NCI-H1092 (cell line): ENCODE measurements at regions not wholly inside any gene's neighbourhood (a gene's known extent, or its start where the extent isn't known, plus 50 kb on each side); places are given as distances from the start of the nearest gene placed in this dataset.

Experiments used
- DNase-seq: peaks from one replicate; lab custom pipeline; 2025; lab: John Stamatoyannopoulos, UW

DNA sequence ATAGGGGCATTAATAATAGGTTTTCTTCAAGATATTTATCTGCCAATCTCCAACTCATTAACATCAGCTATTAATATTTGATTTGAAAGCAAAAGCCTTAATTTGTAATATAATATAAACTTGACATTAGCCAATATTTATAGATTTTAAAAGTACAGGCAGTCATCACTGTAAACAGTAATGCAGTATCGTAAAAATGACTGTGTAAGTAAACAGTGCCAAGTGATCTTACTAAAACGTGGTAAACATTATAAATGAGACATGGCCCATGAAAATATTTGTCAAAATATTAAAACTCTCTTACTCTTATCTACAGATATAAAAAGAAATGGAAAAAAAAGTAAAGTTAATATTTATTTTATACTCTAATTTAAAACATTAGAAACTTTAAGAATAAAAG lies 101.6 kb upstream of the EPHA6 start:
- no peak for DNase-seq

DNA sequence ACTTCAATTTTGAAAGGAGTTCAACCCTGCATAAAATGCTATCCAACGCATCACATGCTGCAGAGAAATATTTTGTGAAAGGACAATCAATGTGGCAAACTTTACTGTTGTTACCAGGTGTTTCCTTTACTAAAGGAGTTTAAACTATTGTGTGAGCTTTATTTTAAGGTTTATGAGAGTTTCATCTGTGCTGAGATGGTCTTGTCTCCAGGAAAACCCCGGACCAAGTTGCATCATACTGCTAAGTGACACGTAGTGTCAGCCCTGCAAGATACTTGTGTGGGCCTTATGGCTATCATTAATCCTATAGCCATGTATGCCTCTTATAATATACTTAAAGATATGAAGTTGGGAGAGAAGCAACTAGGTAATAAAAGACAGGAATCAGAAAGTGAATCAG lies 94.5 kb upstream of the EPHA6 start:
- no peak for DNase-seq

DNA sequence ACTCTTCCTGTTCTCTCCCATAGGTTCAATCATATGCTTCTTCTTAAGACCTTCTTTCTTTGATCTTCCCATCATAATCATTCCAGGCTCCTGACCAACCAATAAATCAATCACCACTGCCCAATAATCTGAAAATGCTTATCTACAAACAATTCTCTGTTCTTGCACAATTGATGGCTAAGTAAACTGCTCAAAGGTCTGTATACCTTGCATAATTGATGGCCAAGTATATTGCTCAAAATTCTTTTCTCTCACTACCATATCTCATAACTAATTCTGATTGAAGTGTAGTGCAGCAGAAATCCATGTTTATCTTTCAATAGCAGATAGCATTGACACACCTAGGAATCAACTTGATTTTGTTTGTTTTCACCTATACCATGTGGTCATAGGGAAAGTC lies 83.4 kb upstream of the EPHA6 start:
- DNase-seq, result no peak

DNA sequence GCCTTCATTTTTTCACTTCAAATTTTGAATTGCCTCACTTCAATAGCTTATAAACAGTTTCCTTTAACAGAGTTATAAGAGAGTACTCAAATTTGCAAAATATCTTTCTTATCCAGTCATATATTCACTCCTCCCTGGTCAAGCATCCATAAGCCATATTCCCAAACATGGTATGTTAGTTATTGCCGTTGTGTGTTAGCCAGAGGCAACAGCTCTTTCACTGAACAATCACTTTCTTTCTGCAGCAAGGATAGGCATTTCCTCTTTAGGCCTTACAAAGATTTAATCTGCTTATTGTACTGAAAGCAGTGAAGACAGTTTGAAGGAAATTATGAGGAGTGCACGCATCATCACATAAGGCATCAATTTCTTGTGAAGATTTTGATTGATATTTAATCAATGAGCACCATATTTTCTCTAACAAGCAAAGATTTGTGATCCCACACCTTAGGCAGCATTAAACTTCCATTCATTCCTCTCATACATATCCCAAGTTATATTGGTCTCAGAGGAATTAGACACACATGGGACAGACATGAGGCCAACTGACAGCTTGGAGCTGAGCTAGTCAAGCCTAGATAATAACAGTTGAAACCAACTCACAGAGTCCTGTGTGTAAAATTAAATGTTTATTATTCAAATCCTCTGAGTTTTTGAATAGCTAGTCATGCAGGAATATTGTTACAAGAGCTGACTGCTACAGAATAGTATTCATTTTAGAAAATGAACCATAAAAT lies 80.0 kb upstream of the EPHA6 start:
- DNase-seq, result no peak

DNA sequence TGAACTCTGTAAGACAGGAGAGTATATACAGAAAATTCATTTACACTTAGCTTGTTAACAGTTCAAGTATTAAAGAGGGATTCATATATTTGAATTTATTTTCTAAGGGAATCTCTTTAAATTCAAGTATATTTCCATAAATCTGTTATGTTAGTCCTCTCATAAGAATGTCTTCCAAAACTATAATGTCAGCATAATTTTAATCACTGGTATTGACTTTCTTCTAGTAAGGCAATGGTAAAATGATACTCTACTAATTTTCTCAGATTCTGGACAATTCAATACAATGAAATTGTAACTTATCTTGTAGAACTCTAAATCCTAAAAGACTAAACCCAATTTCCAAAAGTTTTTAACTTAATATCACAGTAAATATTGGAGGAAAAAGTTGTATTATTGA lies 66.3 kb upstream of the EPHA6 start:
- DNase-seq, result no peak

DNA sequence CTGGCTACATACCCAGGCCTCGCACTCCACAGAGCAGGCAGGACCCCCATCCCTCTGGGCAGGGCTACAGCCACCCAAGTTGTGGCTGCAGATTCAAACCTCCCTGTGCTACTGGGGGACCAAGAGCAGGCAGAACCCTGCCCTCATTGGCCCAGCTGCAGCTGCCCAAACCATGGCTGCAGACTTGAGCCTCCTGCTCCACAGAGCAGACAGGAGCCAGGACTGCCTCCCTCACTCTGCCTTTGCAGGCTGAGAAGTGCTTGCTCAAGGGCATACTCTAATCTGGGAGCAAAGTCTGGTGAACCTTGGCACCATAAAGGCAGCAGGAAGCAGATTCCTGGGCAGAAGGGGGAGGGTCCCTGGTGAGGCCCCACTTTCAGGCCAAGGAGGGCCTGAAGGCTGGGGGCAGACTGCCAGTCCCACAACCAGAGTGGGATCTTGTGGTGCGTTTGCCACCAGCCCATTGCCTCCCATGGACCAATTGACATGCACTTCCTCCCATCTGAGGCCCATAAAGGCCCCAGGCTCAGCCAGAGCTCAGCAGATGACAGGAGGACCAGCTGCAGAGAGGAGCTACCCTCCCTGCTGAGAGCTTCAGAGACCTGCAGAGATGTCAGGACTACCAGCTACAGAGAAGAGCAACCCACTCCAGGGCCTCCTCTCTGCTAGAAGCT lies 64.2 kb upstream of the EPHA6 start:
- DNase-seq, result no peak

DNA sequence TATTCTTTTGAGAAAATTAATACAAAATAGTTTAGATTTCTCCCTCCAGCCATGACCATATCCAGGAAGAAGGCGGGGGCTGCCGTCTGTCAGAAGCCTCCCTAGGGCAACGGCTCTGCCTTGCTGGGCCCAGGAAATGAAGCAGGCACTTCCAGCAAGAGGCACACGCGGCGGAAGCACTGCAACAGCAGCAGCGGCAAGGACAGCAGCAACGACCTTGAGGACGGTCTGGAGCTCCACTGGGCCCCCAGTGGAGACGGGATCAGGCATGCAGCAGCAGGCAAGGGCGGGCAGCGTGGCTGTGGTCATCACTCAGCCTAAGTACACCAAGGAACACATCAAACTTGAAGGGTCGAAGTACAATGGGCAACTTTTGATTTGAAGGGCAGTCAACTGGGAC lies 61.3 kb upstream of the EPHA6 start:
- no peak for DNase-seq

DNA sequence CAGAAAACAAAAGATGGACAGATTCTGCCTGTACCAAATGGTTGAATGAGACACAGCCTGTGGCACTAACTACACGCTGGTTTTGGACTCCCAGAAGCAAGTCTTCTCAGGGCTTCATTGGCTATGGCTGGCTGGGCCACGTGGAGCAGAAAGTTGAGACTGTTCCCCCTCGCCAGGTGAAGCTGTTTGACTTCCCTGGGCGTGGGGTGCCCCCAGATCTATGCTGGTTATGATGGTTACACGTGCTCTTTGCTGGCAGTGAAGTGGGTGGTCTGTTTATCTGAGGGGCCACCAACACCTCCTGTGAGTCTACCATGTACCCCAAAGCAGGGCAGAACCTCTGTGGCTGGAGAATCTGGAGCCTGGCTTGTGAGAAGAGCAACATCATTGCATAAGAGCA lies 60.3 kb upstream of the EPHA6 start:
- no peak for DNase-seq

DNA sequence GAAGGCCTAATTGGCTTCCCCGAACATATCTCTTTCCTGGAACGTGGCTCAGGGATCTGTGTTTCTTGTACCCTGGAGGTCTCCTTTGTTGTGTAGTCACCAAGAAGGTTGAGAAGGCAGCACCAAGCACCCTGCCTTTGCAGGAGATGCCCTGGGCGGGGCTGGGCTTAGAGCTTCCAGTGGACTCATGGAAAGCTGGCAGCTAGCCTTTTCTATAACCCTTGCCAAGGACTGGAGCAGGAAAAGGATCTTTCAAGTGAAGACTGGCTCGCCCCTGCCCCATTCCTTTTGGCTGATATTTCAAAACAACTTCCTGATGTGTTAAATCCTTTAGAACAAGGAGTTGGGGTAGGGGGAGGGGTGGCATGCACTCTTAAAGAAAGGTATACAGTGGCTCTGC lies 58.9 kb upstream of the EPHA6 start:
- no peak for DNase-seq

DNA sequence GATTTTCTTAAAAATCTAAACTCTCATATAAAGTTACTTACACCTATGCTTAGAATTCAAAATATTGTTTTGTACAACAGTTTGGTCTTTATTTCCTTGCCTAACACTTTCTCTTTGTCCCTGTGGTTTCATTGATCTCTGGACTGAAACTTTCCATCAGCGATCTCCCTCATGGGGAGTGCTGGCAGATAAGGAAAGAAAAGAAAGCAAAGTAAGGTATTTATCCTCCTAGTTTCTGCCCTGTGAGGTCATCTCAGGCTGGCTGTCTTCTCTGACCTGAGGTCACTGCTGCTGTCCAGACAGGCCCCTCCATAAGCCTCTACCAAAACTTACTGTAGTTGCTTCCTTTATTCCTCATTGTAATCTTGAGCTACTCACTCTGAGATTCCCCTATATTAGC lies 57.9 kb upstream of the EPHA6 start:
- no peak for DNase-seq

DNA sequence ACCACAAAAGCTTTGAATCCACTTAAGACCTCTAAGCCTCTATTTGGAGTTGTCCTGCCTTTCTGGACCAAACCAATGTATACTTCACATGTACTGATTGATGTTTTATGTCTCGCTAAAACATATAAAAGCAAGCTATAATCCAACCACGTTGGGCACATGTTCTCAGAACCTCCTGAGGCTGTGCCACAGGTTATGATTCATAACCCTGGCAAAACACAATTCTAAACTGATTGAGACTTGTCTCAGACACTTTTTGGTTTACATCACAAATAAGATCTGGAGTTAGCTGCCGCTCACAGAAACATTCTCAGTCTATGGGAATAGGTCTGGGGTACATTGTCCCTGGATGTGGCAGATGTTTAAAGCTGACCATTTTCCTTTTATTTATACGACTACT lies 53.4 kb upstream of the EPHA6 start:
- DNase-seq, result no peak
